ENCODE measurements at regions not wholly inside any gene's neighbourhood (a gene's known extent, or its start where the extent isn't known, plus 50 kb on each side); places are given as distances from the start of the nearest gene placed in this dataset.

DNA sequence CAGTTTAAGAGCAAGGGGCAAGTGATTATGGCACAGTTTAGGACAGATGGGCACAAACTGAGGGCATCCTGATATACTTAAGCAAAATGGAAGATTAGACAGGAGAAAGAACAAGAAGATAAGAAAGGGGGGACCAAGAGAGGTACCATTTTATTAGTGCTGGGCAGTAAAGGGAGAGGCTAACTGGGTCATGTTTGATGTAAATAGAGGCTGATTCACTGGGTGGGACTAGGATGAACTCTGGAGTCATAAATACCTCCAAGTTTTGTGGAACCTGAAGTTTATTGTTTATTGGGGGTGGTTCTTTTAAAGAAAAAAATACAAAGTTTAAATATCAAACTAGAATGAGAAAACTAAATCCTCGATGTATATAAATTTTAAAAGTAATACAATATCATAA, 1067.2 kb upstream of the GYPC start:
- TF ChIP-seq, protein P1, sequence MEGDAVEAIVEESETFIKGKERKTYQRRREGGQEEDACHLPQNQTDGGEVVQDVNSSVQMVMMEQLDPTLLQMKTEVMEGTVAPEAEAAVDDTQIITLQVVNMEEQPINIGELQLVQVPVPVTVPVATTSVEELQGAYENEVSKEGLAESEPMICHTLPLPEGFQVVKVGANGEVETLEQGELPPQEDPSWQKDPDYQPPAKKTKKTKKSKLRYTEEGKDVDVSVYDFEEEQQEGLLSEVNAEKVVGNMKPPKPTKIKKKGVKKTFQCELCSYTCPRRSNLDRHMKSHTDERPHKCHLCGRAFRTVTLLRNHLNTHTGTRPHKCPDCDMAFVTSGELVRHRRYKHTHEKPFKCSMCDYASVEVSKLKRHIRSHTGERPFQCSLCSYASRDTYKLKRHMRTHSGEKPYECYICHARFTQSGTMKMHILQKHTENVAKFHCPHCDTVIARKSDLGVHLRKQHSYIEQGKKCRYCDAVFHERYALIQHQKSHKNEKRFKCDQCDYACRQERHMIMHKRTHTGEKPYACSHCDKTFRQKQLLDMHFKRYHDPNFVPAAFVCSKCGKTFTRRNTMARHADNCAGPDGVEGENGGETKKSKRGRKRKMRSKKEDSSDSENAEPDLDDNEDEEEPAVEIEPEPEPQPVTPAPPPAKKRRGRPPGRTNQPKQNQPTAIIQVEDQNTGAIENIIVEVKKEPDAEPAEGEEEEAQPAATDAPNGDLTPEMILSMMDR (IDR thresholded peaks at IDR 0.05): no peak
- no peak for TF ChIP-seq POLR2A (IDR thresholded peaks at IDR 0.05)
